ENCODE measurements at regions not wholly inside any gene's neighbourhood (a gene's known extent, or its start where the extent isn't known, plus 50 kb on each side); places are given as distances from the start of the nearest gene placed in this dataset.

GRCh38 chr12:118608770-118609344 is 232.5 kb downstream of the SUDS3 start:
- TF ChIP-seq CTCF (conservative IDR thresholded peaks at IDR 0.05; ENCODE audit: low read length) (no peak), EZH2phosphoT487 (IDR thresholded peaks at IDR 0.05; ENCODE audit: borderline replicate concordance) (no peak)
